ENCODE measurements at regions not wholly inside any gene's neighbourhood (a gene's known extent, or its start where the extent isn't known, plus 50 kb on each side); places are given as distances from the start of the nearest gene placed in this dataset.
"Not testable (repeated sequence)": the region's sequence is repeated elsewhere in the genome, so short reads cannot be mapped to it uniquely, and the experiment has no call there.

GRCh38 chr5:62920856-62921255 lies 342.2 kb downstream of the LRRC70 start:
- no peak for TF ChIP-seq ZFX (IDR thresholded peaks at IDR 0.05; ENCODE audit: borderline replicate concordance)
- TF ChIP-seq CTCF (IDR thresholded peaks at IDR 0.05), result no peak
- H3K27ac ChIP-seq, result no peak overlapping the region

- TF ChIP-seq CTCF (IDR thresholded peaks at IDR 0.05) (no peak), ZFX (IDR thresholded peaks at IDR 0.05; ENCODE audit: borderline replicate concordance) (no peak)
- no peak overlapping the region for H3K27ac ChIP-seq
Measured at GRCh38 chr5:62909326-62909725, 330.7 kb downstream of the LRRC70 start.

DNA sequence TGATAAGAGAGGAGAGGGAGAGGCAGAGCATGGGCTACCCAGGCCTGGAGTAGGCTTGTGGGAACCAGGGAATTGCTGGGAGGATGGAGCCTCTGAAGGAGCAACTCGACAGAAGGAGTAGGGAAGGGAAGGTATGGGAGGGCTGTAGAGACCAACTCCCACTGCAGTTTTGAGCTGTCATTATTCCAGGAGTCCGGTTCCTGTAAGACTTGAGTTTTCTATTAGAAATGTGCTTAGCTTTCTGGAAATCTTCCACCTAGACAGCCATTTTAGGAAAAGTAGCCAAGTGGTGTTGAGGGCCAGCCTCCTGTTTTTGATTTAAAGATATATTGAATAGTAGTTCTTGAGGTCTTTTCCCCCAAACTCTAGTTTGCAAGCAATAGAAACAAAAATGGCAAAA lies 323.5 kb downstream of the LRRC70 start:
- TF ChIP-seq ZFX (IDR thresholded peaks at IDR 0.05; ENCODE audit: borderline replicate concordance) (no peak), CTCF (IDR thresholded peaks at IDR 0.05) (no peak)
- H3K27ac ChIP-seq, result no peak overlapping the region

GRCh38 chr5:62900976-62901375 lies 322.4 kb downstream of the LRRC70 start:
- no peak for TF ChIP-seq ZFX (IDR thresholded peaks at IDR 0.05; ENCODE audit: borderline replicate concordance)
- TF ChIP-seq CTCF (IDR thresholded peaks at IDR 0.05), result no peak
- no peak overlapping the region for H3K27ac ChIP-seq

- H3K27ac ChIP-seq, result no peak overlapping the region
- TF ChIP-seq CTCF (IDR thresholded peaks at IDR 0.05) (no peak), ZFX (IDR thresholded peaks at IDR 0.05; ENCODE audit: borderline replicate concordance) (no peak)
Measured at GRCh38 chr5:62896121-62896893, 317.7 kb downstream of the LRRC70 start.

GRCh38 chr5:62886603-62887315 lies 308.1 kb downstream of the LRRC70 start:
- no peak for TF ChIP-seq ZFX (IDR thresholded peaks at IDR 0.05; ENCODE audit: borderline replicate concordance)
- no peak for TF ChIP-seq CTCF (IDR thresholded peaks at IDR 0.05)
- no peak overlapping the region for H3K27ac ChIP-seq

GRCh38 chr5:62837330-62837729 lies 258.7 kb downstream of the LRRC70 start:
- H3K27ac ChIP-seq, result not testable (repeated sequence)

All from 22Rv1 (cell line).